Fibroblast of pulmonary artery (primary cell): ENCODE measurements at regions not wholly inside any gene's neighbourhood (a gene's known extent, or its start where the extent isn't known, plus 50 kb on each side); places are given as distances from the start of the nearest gene placed in this dataset.

Experiments used
- DNase-seq: peaks from one replicate; pipeline ENCODE4 v3.0.0-alpha.2; 2010; ENCODE audit warnings: low read depth
- H3K4me3 ChIP-seq: replicated peaks from 2 replicates; pipeline ENCODE4 v1.5.1; 2011; ENCODE audit warnings: low read depth, mild to moderate bottlenecking, control low read depth, low read length, moderate library complexity
- CTCF ChIP-seq: IDR thresholded peaks from 2 replicates; pipeline ENCODE4 v1.5.1; 2011; ENCODE audit warnings: mild to moderate bottlenecking, control low read depth, low read length, inconsistent platforms; ENCODE audit errors: missing control alignments

- no peak for TF ChIP-seq CTCF
- no peak for DNase-seq
- no peak overlapping the region for H3K4me3 ChIP-seq
Measured at GRCh38 chr15:70219966-70220365, 122.2 kb upstream of the TLE3 start.

GRCh38 chr15:70219256-70219895, 121.7 kb upstream of the TLE3 start:
- DNase-seq, result no peak
- H3K4me3 ChIP-seq, result no peak overlapping the region
- no peak for TF ChIP-seq CTCF

GRCh38 chr15:70217226-70218160, 119.8 kb upstream of the TLE3 start:
- TF ChIP-seq CTCF, result no peak
- H3K4me3 ChIP-seq, result no peak overlapping the region
- DNase-seq, result no peak

- TF ChIP-seq CTCF, result no peak
- no peak for DNase-seq
- no peak overlapping the region for H3K4me3 ChIP-seq
Measured at GRCh38 chr15:70215951-70216350, 118.2 kb upstream of the TLE3 start.

- no peak overlapping the region for H3K4me3 ChIP-seq
- DNase-seq, result no peak
- no peak for TF ChIP-seq CTCF
Measured at GRCh38 chr15:70214941-70215635, 117.4 kb upstream of the TLE3 start.

- DNase-seq, result no peak
- no peak overlapping the region for H3K4me3 ChIP-seq
- no peak for TF ChIP-seq CTCF
Measured at GRCh38 chr15:70214276-70214675, 116.6 kb upstream of the TLE3 start.
